Muscle of arm (tissue), 1 donor: ENCODE measurements at regions not wholly inside any gene's neighbourhood (a gene's known extent, or its start where the extent isn't known, plus 50 kb on each side); places are given as distances from the start of the nearest gene placed in this dataset.
"Not testable (repeated sequence)": the region's sequence is repeated elsewhere in the genome, so short reads cannot be mapped to it uniquely, and the experiment has no call there.

Experiments
- DNase-seq: peaks from one replicate; pipeline ENCODE4 v3.0.0-alpha.2; 2013

DNA sequence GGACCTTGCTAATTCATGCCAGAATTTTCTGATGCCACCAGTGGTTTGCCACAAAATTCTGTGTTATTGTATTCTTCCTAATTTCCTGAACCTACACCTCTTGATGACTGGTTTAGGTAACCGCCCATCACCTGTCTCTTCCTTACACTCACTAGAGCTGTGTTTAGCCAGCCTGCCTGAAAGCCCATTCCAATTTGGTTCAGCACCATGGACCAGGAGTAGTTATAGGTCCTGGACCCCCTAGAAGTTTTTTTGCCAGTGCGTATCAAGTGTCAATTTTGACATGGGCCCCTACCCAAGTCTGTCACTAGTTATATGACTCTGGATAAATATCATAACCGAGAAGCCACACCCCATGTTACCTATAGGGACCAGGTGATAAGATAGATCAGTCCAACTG, 94.0 kb upstream of the NAP1L1 start:
- no peak for DNase-seq

DNA sequence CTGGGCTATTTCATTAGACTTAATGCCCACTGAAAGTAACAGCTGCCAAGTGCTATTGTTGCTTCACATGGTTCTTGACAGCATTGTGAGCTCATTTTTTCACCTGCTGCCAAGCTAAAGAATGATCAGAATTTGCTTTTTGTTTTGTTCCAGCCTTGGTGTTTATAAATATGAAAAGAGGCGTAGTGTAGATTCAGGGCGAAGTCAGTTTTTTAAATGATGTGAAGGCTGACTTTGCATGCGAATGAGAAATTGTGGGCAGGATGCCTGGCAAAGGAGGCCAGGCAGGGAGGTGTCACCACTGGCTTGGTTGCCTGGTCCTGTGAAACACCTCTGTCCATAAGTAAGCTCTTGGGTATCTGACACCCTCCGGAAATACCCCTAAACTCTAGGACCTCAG, 93.3 kb upstream of the NAP1L1 start:
- no peak for DNase-seq

DNA sequence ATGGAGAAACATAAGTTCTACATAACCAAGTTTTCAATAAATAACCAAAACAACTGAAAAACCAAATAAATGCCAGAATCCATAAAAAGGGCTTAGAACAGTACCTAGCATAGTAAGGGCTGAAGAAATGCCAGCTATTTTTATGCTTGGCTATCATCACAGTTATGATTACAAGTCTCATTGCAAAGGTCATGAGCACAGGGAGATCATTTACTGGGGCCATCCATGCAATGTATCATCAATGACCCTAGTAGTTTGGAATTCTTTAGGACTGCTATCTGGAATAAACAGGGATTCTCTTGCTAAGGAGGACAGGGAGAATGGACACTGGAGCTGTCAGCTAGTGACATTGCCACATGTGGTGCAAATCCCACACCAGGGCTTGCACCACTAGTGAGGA, 92.5 kb upstream of the NAP1L1 start:
- DNase-seq: no peak

GRCh38 chr12:76175946-76176345, 91.5 kb upstream of the NAP1L1 start:
- not testable (repeated sequence) for DNase-seq

DNA sequence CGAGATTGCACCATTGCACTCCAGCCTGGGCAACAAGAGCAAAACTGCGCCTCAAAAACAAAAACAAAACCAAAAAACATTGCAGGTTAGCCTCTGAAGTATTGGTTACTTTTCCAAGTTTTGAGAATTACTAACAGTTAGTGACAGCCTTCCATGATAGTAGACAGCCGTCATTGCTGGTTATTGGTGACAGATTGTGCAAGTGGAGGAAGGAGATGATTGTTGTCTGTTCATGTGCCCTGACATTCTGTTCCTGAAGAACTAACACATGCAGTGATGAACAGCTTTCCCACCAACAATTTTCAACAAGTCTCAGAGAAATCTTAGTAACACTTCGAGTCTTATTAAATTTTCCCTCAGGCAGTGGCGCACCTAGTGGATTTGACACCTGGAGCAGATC, 89.3 kb upstream of the NAP1L1 start:
- no peak for DNase-seq

- DNase-seq: peak; percentile 25
Measured at GRCh38 chr12:76158518-76159321, 74.2 kb upstream of the NAP1L1 start.

- no peak for DNase-seq
Measured at GRCh38 chr12:76156726-76157125, 72.2 kb upstream of the NAP1L1 start.

- no peak for DNase-seq
Measured at GRCh38 chr12:76156314-76156713, 71.8 kb upstream of the NAP1L1 start.

- no peak for DNase-seq
Measured at GRCh38 chr12:76155157-76155670, 70.7 kb upstream of the NAP1L1 start.

DNA sequence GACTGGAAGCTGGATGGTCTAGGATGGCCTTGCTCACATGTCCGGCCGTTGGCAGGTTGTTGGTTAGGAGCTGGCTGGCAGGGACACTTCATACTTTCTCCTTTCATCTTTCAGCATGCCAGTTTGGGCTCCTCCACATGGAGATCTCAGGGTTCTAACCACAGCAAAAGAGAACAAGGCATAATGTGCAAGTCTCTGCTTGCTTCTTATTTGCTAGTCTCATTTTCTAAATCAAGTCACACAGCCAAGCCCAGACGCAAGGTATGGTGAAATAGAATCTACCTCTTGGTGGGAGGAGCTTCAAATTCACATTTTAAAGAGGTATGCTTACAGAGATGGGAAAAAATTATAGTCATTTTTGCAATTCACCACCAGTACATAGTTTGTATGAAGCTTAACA, 69.1 kb upstream of the NAP1L1 start:
- DNase-seq: no peak

- DNase-seq: no peak
Measured at GRCh38 chr12:76152181-76152807, 67.8 kb upstream of the NAP1L1 start.

GRCh38 chr12:76144245-76144549, 59.7 kb upstream of the NAP1L1 start:
- DNase-seq: no peak

DNA sequence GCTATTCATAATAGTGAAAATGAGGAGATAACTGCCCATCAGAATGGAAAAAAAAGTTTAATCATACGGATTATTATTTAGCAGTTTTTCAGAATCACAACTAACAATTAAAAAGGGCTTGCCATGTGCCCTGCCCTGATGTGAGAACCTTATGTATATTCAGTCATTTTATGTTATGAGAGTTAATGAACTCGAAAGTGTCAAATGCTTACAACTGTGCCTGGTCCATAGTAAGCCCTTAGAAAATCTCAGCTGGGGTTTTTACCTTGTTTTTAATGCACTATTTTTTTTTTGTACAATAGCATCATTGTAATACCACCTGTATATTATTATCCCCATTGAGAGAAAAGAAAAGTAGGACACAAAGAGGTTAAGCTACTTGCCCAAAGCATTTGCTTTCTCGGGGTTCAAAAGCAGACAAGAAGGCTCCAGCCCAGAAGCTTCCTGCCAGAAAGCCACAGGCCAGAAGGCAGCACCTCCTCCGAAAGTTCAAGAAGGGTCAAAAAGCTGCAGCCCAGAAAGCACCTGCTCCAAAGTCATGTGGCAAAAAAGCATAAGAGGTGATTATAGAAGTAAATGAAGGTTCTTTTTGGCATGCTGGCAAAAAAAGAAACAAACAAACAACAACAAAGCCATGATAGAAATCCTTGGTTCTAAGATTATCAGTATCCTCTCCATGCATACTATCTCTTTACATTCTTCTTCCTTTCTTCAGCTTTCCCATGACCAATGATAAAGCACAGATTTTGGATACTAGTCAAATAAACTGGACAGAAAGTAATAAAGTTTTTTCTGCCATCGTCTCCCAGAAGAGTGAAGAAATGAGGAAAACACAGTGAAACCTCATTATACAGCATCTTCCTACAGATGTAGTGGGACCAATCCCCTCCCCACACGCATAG, 59.1 kb upstream of the NAP1L1 start:
- no peak for DNase-seq

GRCh38 chr12:76142305-76142704, 57.8 kb upstream of the NAP1L1 start:
- DNase-seq: no peak

DNA sequence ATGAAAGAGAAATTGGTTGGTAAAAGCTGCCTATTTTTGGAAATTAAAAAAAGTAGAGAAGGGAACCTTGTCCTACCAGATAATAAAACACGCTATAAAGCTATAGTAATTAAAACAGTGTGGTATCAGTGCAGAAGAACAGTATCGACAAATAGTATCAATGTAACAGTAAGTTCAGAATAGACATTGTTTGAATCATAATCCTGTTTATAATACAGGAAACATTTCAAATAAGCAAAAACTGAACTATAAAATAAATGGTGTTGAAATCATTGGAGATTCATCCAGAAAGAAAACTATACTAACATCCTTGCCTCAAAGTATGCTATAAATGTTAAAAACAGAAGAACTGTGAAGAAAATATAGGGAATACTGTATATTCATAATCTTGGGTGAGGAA, 54.2 kb upstream of the NAP1L1 start:
- no peak for DNase-seq

- DNase-seq: no peak
Measured at GRCh38 chr12:76137606-76138005, 53.1 kb upstream of the NAP1L1 start.

DNA sequence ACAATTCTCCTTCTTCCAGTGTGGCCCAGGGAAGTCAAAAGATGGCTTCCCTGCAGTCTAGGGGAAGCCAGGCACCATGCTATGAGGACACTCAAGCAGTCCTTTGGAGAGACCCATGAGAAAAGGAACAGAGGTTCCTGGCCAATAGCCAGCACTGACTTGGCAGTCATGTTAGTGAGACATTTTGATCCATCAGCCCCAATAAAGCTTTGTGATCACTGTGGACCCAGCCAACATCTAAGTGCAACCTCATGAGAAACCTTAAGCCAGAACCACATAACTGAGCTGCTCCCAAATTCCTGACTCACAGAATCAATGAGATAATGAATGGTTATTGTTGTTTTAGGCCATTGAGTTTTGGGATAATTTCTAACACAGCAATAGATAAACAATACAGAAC, 51.0 kb upstream of the NAP1L1 start:
- no peak for DNase-seq
